D721Med (cell line): ENCODE measurements at regions not wholly inside any gene's neighbourhood (a gene's known extent, or its start where the extent isn't known, plus 50 kb on each side); places are given as distances from the start of the nearest gene placed in this dataset.

Experiments used
- DNase-seq: peaks from one replicate; pipeline ENCODE4 v3.0.0; 2011; ENCODE audit warnings: low spot score; ENCODE audit not compliant: insufficient read length
- FAIRE-seq: peaks from 2 replicates; lab custom pipeline; 2011; peaks lifted over from hg19 to GRCh38; lab: Jason Lieb, UNC
- TF ChIP-seq, protein P1 (sequence below): IDR thresholded peaks from 2 replicates; pipeline ENCODE4 v1.5.1; 2012; ENCODE audit warnings: mild to moderate bottlenecking, control low read depth; ENCODE audit not compliant: insufficient read depth; ENCODE audit errors: missing control alignments

DNA sequence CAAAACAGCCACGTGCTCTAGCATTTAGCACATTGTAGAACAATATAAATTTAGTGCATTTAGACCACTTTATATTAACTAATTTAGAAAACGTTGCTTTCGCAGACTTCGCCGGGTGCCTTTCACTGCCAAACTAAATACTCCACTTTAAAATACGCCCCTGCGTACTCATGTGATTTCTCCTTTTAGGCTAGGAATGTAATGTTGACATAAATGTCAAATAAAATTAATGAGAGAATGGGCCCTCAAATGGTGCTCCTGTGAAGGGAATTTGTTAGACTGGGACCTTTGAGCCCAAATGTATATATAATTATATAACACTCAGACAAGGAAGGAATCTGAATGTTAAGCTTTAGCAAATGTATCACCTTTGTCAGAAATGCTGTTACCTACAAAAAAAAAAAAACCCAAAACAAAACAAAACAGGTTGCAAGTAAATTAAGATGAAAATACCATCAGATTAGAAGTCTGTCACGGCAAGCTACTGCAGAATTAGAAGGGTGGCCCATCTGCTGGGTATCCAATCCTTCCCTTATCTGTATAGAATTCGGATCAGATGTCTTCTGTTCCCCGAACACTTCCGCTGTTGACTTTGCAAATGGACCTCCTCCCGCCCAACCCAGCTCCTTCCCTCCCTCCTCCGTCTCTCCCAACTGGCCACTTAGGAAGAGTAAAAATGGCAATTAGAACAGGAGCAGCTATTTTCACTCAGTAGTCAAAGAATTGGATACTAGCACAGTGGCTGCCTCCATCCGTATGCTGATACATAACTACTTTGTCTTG, 159.3 kb upstream of the FOXN3 start:
- FAIRE-seq: no peak

DNA sequence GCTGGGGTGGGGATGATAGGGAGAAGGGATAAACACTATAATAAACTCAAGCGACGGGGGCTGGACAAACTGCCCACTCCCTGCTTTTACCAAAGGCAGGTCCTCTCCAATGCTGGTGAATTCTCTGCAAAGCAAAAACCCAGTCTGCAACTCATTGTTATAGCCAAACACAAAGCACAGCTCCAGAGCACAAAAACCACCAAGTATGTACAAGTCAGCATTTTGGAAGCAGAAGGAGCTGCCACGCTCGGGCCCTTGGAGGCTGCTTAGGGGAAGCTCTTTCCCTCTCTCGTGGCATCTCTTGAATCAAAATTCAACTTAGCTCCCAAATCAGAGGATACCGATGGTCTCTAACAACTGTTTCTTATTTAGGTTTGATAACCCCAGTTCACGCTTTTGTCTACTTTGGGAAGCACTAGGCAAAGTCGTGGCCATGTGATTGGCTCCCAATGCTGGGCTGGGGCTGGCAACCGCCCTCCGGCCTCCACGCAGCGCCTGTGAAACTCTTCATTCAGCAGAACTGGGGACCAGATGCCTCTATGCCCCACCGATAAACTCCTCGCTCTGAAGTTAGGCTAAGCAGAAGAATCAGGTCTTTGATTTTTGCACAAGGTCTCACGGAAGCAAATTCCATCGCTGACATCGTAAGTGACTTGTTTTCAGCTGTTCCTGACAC, 158.5 kb upstream of the FOXN3 start:
- TF ChIP-seq, protein P1, sequence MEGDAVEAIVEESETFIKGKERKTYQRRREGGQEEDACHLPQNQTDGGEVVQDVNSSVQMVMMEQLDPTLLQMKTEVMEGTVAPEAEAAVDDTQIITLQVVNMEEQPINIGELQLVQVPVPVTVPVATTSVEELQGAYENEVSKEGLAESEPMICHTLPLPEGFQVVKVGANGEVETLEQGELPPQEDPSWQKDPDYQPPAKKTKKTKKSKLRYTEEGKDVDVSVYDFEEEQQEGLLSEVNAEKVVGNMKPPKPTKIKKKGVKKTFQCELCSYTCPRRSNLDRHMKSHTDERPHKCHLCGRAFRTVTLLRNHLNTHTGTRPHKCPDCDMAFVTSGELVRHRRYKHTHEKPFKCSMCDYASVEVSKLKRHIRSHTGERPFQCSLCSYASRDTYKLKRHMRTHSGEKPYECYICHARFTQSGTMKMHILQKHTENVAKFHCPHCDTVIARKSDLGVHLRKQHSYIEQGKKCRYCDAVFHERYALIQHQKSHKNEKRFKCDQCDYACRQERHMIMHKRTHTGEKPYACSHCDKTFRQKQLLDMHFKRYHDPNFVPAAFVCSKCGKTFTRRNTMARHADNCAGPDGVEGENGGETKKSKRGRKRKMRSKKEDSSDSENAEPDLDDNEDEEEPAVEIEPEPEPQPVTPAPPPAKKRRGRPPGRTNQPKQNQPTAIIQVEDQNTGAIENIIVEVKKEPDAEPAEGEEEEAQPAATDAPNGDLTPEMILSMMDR: no peak
- FAIRE-seq: no peak
- DNase-seq: no peak

More for the DNA sequence above, 159.3 kb upstream of the FOXN3 start:
- TF ChIP-seq, protein P1: no peak
- no peak for DNase-seq

DNA sequence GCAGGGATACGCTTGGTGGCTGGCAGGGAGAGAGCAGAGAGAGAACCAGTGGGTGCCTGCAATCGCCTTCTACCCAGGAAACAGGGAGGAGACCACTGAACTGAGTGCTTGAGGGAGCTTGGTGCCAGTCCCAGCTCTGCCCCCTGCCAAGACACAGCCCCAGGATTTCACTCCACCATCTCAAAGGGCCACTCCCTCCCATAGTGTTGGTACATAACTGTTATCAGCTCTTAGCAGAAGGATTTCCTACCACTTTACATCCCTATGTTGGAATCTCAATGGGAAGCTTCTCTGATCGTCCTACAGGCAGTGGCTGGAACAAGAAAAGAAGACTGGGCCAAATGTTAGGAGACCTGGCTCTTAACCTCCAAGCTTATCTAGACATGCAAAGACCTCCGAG, 157.4 kb upstream of the FOXN3 start:
- no peak for FAIRE-seq

DNA sequence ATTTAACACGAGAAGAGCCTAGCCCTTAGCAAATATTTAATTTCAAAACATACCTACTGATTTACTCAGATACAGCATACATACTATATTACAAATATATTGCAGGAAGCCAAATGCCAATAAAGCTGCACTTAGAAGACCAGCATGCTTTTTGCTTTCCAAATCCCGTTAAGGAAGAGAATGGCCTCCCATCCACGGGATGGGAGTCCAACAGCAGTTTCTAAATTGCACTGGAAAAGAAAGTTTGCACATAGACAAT, 156.3 kb upstream of the FOXN3 start:
- FAIRE-seq (no peak), DNase-seq (no peak)

More for the DNA sequence above, 157.4 kb upstream of the FOXN3 start:
- TF ChIP-seq, protein P1: no peak
- DNase-seq: no peak

DNA sequence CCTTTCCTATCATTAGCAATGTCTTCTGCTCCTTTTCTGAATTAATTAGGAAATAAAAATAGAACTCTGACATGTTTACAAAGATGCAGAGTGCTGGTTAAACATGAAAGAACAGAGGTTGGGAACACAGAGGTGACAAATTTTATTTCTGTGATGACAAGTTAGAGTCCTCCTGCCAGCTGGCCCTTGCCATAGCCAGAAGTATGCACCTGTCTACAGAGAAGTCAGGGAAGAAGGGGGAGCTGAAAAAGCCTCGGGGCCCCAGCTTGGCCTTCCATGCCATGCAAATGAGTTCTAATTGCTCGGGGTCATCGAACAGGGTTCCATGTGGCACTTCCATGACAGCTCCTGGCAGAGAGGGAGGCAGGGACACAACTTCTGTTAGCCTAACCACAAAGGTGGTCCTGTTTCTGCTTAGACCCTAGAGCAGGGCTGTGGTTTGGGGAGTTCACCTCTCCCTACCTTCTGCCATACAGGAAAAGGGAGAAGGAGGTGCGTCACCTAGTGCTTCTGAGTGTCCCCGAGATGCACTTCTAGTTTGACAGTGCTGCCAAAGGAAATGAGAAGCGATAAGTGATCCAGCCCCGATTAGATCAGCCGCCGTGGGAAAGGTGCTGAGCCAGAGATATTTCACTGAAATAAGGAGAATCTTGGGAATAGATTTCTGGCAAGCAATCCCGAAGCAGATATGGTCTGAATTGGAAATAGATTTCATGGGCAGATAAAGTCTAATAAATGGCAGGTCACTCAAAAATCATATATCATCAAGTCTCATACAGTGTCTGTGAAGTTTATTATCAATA, 155.8 kb upstream of the FOXN3 start:
- TF ChIP-seq, protein P1: no peak
- DNase-seq (no peak), FAIRE-seq (no peak)

More for the DNA sequence above, 156.3 kb upstream of the FOXN3 start:
- TF ChIP-seq, protein P1: no peak

DNA sequence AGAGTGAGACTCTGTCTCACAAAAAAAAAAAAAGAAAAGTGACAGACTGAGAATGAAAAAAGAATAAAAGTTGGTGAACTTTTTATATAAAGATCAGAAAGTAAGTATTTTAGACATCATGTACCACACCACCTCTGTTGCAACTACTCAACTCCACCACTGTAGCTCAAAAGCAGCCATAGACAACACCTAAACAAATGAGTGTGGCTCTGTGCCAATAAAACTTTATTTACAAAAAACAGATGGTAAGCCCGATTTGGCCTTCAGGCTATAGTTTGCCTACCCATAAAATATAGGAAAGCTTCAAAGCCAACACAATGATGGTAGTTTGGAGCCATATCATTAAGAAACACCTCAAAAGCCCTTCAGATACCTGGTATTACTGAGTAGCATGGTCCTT, 154.5 kb upstream of the FOXN3 start:
- no peak for DNase-seq
- FAIRE-seq: no peak
- TF ChIP-seq, protein P1: no peak
